ENCODE measurements at regions not wholly inside any gene's neighbourhood (a gene's known extent, or its start where the extent isn't known, plus 50 kb on each side); places are given as distances from the start of the nearest gene placed in this dataset.

DNA sequence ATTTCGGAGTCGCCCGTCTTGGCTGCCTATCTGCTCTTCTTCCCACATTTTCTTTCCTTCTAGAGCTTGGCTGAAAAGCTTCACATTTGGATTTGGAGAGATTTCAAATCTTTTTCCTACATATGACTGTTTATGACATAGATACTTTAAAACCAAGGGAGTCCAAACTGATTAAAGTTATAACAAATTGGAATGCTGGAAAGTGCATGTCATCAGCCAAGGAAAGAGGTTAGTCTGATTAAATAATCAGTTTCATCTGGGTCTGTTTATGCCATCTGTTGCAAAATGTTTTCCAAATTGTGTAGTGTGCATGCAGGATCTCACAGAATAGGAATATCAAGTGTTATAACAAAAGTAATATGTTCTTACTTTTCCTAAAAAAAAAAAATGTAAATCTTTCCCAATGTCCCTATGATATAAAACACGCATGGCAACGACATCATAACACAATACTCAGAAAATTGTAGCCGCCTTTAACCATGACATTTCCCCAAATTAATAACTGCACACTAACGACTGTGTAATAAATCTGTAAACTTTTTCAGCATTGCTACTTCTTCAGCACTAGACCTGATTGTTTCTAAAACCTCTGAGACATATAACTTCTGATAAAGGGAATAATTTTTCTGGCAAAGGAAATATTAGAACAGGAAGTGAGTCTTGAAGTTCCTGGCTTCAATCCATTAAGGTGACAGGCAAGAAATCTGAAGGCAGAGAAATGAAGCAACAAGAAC lies 230.2 kb upstream of the FOXQ1 start:
- no peak for DNase-seq

DNA sequence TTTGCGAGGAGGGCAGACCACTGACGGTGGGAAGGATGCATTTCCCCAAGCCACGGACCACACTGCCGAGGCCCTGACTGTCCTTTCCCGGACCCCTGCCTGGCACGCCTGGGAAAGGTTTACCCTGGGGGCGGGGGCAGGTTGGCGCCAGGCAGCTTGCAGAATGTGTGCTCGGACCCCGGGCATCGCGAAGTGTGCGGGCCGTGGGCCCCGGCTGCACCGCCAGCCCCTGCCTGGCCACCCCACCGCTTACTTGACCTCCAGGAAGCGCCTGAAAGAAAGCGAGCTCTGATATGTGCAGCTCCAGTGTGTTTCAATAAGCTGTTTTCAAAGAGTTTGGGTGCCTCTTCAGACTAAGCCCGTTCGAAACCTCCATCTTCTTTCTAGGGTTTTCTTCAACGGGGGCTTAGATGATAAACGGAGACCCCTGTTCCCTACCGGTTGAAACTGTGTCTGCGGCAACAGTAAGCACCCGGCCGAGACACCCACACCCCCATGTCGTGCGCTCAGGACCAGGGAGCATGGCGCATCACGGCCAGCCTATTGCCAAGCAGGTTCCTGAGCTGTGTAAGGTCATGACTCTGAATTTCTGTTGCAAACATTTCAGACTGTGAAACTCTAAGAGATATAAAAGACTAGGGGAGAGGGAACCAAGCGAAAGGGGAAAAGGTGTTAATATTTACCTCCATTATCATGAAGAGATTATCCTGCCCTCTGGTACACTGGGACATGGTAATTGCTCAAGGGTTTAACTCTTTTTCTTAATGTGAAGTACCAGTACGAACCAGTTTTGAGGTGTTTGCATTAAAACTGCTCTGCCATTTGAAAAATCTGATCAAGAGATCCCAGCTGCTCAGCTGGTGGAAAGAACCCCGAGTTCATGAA lies 231.2 kb upstream of the FOXQ1 start:
- DNase-seq: no peak

DNA sequence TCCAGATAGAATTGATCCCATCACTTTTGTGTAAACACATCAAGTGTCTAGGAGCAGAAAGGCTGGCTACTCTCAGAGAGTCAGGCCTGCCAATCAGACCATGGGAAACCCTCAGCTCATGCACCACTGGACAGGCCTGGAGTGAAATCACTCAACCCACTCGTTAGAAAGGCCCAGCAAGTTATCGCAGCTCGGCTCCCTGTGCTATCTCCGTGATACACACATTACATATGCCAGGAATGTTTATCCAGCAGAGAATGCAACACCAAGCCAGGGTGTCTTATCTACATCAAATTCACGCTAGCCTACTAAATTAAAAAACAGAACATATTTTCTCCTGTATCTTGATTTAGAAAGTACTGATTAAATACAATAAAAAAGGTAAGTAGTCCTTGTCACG lies 232.4 kb upstream of the FOXQ1 start:
- DNase-seq: no peak

DNA sequence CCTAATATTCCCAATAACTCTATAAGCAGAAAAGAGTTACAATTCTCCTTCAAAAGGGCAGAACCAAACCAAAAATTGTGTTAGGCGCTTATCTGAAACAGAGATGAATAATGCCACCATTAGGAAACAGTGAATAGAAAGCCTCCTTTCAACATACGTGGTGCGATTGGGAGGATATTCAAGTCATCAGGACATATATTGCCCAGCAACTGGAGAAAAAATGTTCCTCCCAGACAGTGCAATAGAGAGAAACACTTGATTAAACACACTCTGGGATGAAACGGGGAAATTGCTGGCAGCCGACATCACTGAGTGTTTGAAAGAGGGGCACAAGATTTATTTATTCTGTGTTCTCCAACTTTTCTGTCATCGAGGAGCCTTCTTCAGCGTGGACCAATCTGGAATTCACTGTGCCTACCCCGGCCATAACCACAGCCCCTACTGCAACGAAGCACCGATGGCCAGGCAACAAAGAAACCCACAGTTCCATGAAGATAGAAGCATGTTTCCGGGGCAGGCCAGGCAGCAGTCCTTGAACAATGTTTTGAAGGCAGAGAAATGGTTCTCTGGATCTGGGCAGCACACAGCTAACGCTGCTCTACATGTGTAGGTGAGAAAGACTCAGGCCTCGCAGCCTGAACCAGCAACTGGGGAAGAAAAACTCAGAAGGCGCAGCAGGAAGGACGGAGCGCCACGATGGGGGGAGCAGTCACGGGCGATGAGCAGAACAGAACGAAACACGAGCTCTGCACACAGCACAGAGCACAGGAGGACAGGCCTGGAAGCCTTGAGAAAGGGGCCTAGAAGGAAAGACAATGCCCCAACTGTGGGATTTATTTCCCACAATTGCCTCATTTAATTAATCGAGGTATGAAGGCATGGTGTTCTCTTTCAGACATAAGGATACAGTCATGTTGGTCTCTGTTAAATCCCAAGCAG lies 234.2 kb upstream of the FOXQ1 start:
- DNase-seq: no peak

DNA sequence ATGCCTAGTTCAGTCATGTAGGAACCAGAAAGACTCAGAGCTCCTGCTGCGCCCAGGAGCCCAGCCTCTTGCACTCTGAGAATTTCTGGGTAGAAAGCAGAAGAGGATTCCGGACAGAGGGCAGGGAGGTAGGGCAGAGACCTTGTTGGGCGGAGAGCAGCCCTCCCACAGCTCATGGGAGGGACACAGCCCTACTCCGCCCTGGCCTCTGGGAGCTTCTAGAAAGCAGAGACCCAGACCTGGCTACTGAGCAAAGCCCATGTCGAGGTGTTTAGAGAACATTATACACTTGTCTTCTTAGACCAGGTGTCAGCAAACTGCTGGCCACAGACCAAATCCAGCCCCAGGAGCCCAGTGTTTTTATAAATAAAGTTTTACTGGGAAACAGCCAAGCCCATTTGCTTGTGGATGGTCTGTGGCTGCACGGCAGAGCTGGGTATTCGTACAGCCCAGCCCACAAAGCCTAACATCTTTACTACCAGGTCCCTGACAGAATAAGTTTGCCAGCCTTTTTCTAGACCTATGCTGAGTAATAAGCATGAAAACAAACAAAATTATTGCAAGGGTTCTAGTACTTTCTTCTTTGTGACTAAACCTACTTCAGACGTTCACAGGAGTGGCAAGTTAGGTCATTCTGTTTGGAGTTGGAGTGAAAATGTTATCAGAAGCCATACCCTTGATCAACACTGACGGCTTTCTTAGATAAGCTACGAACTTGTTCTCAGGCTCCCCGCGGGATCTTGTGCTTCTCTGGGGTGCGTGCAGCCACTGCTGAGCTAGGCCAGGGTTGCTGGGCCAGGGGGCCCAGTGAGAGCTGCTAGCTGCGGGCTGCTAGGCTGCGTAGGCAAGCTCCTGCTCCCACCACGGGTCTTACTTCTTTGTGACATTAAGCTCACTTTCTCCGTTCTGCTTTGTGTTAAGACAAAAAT lies 235.1 kb upstream of the FOXQ1 start:
- DNase-seq: no peak

DNA sequence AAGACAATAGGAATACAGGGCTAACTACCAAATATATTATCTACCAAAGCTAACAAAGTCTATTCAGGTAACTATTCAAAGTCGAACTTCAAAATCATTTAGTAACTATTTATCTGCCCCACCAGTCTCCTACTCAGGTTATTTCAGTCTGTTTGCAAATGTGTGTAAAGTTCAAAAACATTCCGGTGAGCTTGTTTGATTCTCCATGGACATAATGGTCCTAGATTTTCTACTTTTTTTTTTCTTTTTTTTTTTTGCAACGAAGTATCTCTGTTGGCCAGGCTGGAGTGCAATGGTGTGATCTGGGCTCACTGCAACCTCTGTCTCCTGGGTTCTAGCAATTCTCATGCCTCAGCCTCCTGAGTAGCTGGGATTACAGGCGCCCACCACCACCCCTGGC lies 236.0 kb upstream of the FOXQ1 start:
- no peak for DNase-seq

DNA sequence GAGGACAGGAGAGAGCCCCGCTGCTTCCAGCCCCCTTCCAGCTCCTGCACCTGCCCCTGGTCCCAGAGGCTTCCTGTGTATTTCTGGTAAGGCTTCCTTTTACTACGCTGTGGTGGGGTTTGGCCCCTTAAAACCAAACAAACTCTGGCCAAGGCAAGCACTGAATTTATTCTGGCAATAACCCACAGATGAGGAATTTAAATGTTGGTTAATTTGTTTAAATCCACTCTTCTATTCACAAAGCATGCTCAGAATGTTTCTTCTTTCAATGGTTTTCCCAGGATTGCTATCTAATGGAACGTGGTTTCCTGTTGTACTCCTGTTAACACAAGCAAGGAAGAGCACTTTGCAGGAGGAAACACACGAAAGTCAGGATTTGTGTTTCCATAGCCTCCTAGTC lies 236.5 kb upstream of the FOXQ1 start:
- no peak for DNase-seq

DNA sequence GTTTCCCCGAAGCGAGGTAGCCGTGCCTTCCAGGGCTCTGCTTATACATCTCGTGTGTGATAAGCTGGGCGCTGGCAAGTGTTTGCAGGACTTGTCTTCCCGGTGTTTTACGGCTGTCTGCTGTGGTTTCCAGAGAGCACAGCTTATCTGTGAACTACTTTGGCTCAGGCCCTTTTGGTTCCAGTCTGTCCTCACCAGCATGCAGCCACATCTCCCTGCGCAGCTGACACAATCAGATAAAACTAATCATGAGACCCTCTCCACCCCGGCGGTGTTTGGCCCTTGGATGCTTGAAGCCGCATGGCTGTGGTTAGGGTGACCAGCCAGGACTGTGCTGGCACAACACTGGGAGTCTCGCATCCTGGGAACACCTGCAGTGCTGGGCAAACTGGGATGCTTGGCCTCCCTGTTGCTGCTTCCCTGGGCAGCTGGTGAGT lies 241.8 kb upstream of the FOXQ1 start:
- no peak for DNase-seq

DNA sequence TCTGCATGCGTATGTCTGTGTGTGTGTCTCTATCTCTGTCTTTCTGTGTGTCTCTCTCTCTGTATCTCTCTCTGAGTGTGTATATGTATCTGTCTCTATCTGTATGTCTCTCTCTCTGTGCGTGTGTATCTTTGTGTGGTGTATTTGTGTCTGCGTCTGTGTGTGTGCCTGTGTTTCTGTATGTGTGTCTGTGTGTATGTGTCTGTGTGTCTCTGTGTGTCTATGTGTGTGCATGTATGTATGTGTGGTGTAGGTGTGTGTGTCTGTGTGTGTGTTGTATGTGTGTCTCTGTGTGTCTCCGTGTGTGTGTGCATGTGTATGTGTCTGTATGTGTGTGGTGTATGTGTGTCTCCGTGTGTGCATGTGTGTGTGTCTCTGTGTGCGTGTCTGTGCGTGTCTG lies 243.0 kb upstream of the FOXQ1 start:
- DNase-seq: no peak

DNA sequence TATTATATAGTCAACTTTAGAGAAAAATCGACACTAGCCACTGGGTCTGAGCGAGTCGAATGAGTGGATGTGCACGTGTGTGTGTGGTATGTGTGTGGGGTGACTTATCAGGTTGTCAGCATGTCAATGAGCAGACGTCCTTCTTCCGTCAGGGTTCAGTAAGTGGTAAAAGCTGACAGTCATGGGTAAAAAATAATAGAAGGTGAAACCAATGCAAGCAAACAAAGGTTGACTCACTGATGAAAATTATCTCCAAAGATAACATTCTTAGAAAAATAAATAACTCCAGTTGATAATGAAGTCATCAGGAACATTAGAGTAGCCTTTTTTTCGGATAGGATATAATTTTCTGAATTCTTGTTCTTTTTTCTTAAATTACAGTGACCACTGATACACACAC lies 243.8 kb upstream of the FOXQ1 start:
- DNase-seq: no peak

DNA sequence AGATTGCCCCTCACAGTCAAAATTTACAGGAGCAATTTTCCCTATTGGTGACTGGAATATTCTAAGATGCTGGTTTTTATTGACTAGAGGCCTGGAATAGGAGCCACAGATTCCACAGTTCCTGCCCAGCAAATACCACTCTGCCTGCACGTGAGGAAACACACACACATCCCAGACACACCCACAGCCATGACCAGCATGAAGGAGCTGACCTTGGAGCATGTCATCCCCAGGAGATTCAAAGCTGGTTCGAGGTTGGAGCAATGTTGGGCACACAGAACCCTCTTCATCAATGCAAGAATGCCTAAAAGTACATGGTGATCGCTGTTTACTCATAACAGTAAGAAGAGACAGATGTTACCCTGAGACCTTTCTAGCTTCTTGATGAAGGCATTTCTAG lies 244.6 kb upstream of the FOXQ1 start:
- DNase-seq: no peak

DNA sequence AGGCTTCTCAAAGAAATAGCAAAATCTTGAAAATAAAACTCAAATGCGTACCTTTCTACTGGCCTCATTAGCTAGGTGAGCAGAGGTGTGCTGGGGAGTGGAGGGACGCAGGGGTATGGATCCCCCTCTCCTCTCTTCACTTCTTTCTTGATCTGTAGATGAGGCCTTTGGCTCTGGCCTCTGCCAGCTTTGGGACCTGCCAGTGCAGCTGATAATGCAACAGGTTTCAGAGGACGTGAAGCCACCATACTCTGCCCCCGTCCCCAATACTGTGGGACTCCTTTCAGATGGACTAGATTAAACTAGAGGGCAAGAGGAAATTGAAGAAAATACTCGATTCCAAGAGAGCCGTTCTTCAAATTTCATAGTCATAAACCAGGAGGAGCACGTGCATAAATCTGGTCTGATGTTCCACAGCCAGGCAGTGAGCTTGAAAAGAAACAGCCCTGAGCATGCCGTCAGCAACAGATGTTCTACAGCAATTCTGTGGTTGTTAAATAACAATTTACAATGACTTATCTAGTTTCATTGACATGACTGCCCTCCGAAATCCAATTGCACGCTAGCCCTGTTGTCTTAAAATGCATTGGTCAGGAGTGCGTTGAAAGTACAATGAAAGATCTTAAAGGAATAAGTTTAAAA lies 245.3 kb upstream of the FOXQ1 start:
- no peak for DNase-seq

DNA sequence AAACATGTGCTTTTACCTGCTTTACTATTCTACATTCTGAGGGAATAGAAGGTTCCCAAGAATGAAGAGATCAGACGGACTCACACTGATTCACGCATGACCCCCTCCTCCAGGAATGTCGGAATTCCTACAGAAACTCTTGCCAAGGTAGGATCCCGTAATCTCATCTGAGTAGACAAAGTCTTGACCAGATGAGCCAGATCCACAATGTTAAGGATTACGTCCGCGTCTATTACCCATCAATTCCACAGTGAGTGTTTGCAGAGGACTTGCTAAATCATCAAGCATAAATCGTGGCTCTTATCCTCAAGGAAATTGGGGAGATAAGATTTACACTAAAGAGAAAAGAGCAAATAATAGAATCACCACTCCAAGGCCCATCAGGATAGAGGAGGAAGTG lies 245.9 kb upstream of the FOXQ1 start:
- no peak for DNase-seq

DNA sequence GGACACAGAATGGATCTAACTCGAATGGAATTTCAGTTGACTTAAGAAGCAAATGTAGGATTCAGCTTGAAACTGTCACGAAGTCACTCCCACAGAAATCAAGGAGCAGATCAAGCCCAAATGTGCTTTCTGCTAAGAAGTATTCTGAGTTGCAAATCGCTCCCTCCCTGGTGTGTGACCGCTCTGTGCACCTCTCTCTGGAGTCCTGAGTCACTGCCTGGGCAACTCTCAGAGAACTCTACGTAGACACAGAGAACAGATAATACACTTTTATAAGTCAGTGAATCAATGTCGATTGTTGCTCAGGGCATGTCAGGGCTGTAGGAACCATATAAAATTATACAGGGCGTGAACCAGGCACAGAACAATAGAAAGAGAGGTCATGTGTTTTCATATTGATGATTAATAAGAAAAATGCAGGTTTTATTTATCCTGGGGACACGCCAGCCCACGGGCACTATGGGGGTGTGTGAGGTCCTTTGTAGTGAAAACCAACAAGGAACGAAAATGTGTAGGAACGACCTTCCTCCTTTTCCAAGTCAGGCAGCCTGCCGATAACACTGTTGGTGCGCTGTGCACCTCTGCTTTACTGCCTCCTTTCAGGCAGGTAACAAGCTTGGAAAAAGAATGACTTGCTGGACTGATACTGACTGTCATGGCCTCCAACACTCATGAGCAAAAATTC lies 248.1 kb upstream of the FOXQ1 start:
- no peak for DNase-seq

DNA sequence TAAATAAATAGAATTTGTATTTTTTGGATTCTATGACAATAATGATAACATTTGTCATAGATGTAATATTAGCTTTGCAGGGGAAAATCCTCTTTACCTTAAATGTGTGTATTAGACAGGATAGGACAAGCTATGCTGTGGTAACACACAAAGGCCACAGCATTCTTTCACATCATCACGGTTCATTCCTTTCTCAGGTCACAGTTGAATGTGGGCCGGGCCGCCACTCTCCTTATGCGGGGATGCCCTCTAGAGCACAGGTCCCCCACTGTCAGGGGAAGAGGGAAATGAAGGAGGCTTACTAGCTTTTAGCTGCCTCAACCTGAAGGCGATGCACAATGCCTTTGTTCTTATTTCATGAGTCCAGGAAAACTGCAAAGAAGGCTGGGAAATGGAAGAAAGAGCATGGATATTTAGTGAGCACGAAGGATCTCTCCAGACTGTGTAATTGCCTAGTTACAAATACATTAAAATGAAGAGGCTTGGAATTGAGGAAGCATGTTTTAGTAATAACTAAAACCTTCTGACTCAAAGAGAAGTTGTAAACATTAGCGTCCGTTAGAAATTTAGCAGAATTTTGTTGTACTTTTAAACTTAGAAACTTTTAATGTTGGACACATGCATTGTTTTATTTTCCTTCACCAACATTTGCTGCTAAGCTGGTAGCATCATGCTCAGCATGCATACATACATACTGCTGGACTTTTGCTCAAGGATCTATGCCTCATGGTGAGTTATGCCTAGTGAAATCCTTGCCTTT lies 248.9 kb upstream of the FOXQ1 start:
- DNase-seq: no peak

DNA sequence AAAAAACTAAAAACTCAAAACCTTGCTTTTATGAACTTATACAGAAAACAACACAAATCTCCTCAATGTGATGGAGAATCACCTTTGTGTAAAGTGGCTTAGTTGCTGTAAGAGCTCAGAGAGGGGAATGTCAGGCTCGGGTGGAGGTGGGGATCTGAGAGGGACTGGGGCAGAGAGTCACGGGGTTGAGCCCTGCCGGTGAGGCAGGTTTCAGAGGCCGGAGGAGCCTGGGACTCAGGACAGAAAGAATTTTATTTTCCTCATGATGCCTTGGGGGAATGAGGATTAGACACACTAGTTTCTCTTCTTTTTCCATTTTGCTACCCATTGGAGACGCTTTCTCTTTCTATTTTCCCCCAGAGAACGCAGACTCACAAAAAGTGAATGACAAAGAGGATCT lies 252.3 kb upstream of the FOXQ1 start:
- no peak for DNase-seq

DNA sequence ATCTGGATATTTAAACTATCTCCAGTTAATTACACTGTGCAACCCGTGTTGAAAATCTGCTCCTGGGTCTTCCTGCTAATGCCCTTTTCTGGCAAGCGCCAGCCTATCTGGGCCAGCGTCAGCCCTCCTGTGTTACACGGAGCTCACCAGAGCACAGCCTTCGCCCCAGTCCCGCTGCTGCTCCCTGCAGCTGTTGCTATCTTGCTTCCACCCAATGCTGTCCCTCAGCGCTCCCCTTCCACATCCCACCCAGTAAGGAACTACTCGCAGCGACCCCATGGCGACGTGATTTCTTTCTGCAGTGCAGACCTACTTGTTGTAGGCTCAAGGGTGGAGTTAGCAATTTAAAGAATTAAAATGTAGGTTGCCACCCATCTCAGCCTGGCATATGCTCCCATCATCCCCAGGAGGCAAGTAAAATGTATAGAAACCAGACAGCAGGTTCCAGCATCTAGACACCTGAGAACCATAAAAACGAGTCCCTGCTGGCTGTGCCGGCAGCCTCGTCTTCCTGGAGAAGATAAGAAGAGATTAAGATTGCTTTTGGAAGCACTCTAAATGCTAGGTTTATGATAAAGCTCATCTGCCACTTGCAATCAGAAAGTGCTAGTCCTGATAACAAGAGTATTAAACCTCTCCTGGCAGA lies 254.3 kb upstream of the FOXQ1 start:
- no peak for DNase-seq

DNA sequence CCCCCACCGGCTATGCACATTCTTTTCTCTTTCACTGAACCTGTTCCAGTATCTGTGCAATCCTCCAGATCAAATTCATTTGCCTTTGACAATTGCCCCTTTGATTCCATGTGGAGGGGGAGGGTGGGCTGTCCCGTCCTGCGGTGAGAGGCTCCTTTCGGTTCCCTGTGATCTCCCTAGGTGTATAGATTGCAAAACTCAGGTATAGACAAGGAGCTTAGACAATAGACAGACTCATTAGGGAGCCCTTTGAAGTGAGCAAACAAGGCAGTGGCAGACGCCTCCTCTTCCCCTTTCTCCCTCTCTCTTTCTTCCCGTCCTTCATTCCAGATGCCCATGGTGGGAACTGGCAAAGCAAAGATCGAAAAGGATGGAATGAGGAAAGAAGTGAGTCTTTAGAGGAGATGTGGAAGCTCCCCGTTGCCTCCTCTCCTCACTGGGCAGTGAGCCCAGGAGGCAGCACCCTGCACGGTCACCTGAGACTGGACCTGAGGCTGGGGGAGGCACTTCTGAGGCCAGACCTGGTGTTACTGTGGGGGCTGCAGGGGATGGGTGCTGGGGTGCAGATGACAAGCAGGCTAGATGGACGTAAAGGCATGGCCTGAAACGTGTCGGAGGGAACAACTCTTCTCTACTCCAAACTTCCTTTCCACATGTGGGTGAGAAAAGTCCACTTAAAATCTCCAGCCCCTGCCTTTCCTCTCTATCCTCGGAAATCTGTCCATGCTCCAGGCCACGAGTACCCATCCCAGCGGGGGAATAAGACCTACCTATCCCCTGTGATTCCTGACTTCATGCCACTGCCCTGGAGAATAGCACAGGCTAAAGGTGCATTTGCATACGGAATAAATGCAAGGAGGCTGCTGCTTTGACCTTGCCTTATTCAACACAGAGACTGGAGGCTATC lies 256.6 kb upstream of the FOXQ1 start:
- no peak for DNase-seq

DNA sequence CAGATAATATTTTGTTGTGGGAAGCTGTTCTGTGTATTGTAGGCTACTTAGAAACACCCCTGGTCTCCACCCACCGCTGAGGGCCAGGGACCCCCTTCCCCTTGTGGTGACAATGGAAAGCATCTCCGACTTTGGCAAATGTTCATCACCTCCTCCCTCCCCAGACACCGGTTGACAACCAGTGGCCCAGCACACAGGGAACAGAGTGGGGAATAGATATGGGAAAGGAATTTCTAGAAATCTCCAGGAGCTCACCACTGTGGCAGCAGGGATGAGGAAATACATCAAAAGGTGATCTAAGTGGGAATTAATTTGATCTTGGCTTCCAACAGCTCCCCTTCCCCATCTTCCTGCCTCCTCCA lies 257.3 kb upstream of the FOXQ1 start:
- no peak for DNase-seq
